Posterior cingulate gyrus (tissue), 11 donors: ENCODE measurements at regions not wholly inside any gene's neighbourhood (a gene's known extent, or its start where the extent isn't known, plus 50 kb on each side); places are given as distances from the start of the nearest gene placed in this dataset.

Experiments
- DNase-seq, 10 donors: peaks; one replicate each; pipeline versions ENCODE4 v3.0.0 to v3.0.0-alpha.2; 2020 to 2021; ENCODE audit warnings: mixed read lengths in 3 of 10
- intact Hi-C: fragments of 100-400 bp; cut with DNase I; formaldehyde crosslinking; loops from one replicate; pipeline ENCODE4 v1.15.1; 2023

- no peak for DNase-seq
- intact Hi-C loops, result no loop called here
Measured at GRCh38 chr7:114852293-114852692, 69.6 kb upstream of the MDFIC start.

- DNase-seq, result no peak
- intact Hi-C loops, result no loop called here
Measured at GRCh38 chr7:114853189-114853588, 68.7 kb upstream of the MDFIC start.

GRCh38 chr7:114854369-114854768 lies 67.5 kb upstream of the MDFIC start:
- intact Hi-C loops, result no loop called here

GRCh38 chr7:114856625-114857024 lies 65.3 kb upstream of the MDFIC start:
- DNase-seq, result no peak
- intact Hi-C loops, result no loop called here

More at GRCh38 chr7:114854369-114854768, 67.5 kb upstream of the MDFIC start:
- no peak for DNase-seq

GRCh38 chr7:114857605-114858004 lies 64.3 kb upstream of the MDFIC start:
- DNase-seq, result no peak
- intact Hi-C loops, result no loop called here

GRCh38 chr7:114859477-114859876 lies 62.4 kb upstream of the MDFIC start:
- no peak for DNase-seq
- intact Hi-C loops, result no loop called here

GRCh38 chr7:114860206-114860605 lies 61.7 kb upstream of the MDFIC start:
- no peak for DNase-seq
- intact Hi-C loops, result no loop called here

- intact Hi-C loops, result no loop called here
- DNase-seq, result no peak
Measured at GRCh38 chr7:114862406-114862805, 59.5 kb upstream of the MDFIC start.

- no peak for DNase-seq
- intact Hi-C loops, result no loop called here
Measured at GRCh38 chr7:114864278-114864677, 57.6 kb upstream of the MDFIC start.

- intact Hi-C loops, result no loop called here
- peak in 5 of 10 donors; percentile 13 to 73 (median 25) for DNase-seq
Measured at GRCh38 chr7:114865564-114865963, 56.3 kb upstream of the MDFIC start.
